ENCODE measurements at regions not wholly inside any gene's neighbourhood (a gene's known extent, or its start where the extent isn't known, plus 50 kb on each side); places are given as distances from the start of the nearest gene placed in this dataset.

- no peak for TF ChIP-seq CTCF (tag by site-specific recombination; IDR thresholded peaks at IDR 0.05)
- no peak for TF ChIP-seq REPIN1 (tag by site-specific recombination; IDR thresholded peaks at IDR 0.05; ENCODE audit: low read depth)
- no peak for TF ChIP-seq ZFP37 (tag by site-specific recombination; IDR thresholded peaks at IDR 0.05)
- no peak for TF ChIP-seq ATF2 (tag by site-specific recombination; IDR thresholded peaks at IDR 0.05; ENCODE audit: low read depth)
- TF ChIP-seq ZNF350 (tag by site-specific recombination; IDR thresholded peaks at IDR 0.05), result no peak
- no peak for TF ChIP-seq ZNF416 (tag by site-specific recombination; IDR thresholded peaks at IDR 0.05)
- no peak for TF ChIP-seq PATZ1 (tag by site-specific recombination; IDR thresholded peaks at IDR 0.05)
These were observed 133.7 kb upstream of the HSF2 start for GRCh38 chr6:122265755-122266154.
